ENCODE measurements at regions not wholly inside any gene's neighbourhood (a gene's known extent, or its start where the extent isn't known, plus 50 kb on each side); places are given as distances from the start of the nearest gene placed in this dataset.

DNA sequence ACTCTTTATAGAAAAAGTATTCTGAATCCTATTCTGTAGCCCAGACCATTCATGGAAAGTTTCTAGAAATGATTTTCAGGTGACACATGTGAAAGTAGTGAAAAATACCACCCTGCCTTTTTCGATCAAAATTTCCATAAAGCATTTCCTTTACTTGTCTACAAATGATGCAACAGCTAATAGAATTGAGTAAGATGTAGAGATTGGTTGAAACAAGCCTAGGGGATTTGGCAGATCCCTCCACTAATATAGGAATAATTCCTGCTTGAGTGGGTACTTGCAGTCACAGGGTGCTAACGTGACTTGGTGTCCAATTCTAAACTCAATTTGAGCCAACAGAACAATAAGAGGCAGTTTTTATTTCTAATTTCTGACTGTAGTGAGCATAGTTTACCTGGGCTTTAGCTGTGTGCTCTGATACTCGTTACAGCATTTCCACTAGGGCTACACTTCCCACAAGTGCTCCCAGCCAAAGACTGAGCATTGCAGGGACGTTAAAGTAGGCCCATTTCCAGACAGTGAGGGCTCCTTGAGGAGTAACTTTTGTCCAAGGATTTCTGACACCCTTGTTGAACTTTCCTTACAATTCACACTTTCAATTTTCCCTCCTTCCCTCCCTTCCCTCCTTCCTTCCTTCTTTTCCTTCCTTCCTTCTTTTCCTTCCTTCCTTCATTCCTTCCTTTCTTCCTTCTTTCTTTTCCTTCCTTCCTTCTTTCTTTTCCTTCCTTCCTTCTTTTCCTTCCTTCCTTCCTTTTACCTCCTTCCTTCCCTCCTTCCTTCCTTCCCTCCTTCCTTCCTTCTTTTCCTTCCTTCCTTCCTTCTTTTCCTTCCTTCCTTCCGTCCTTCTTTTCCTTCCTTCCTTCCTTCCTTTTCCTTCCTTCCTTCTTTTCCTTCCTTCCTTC is 53.9 kb upstream of the TP63 start:
- Mint-ChIP-seq H3K36me3 (no peaks in the 10 kb centered on the region), H3K4me3 (no peak overlapping the region), H3K27ac (no peak overlapping the region), H3K4me1 (no peaks in the 10 kb centered on the region), H3K9me3 (peaks cover 4 to 19% (median 8%) of the 10 kb centered on the region in 7 donors), H3K27me3 (ENCODE audit: low read depth in 3 of 3) (no peaks in the 10 kb centered on the region)
- WGBS (ENCODE audit: insufficient coverage): 89% methylated on average over 2 of the region's 5 CpGs
- DNase-seq: no peak
- no peaks in the 10 kb centered on the region for H4K20me1 ChIP-seq (ENCODE audit: insufficient read depth, low read length)
- peaks cover 3 to 13% of the 10 kb centered on the region in 2 donors for H3K9me3 ChIP-seq (replicated peaks in 1 of 2; ENCODE audit: control insufficient read depth in 1 of 2, insufficient read depth in 1 of 2, low read length in 2 of 2)
- no peaks in the 10 kb centered on the region for H3K79me2 ChIP-seq (ENCODE audit: insufficient read depth, low read length)
- H3K36me3 ChIP-seq (replicated peaks in 1 of 2; ENCODE audit: control insufficient read depth in 1 of 2, insufficient read depth in 2 of 2, low read length in 2 of 2): no peaks in the 10 kb centered on the region
- TF ChIP-seq, protein P1, sequence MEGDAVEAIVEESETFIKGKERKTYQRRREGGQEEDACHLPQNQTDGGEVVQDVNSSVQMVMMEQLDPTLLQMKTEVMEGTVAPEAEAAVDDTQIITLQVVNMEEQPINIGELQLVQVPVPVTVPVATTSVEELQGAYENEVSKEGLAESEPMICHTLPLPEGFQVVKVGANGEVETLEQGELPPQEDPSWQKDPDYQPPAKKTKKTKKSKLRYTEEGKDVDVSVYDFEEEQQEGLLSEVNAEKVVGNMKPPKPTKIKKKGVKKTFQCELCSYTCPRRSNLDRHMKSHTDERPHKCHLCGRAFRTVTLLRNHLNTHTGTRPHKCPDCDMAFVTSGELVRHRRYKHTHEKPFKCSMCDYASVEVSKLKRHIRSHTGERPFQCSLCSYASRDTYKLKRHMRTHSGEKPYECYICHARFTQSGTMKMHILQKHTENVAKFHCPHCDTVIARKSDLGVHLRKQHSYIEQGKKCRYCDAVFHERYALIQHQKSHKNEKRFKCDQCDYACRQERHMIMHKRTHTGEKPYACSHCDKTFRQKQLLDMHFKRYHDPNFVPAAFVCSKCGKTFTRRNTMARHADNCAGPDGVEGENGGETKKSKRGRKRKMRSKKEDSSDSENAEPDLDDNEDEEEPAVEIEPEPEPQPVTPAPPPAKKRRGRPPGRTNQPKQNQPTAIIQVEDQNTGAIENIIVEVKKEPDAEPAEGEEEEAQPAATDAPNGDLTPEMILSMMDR (IDR thresholded peaks at IDR 0.05): no peak
- no peak overlapping the region for H3K9ac ChIP-seq (ENCODE audit: insufficient read depth, low read length, poor library complexity, severe bottlenecking)
- no peak overlapping the region for H2AFZ ChIP-seq (ENCODE audit: insufficient read depth, low read depth, low read length, poor library complexity, severe bottlenecking)
- H3K4me3 ChIP-seq (replicated peaks in 1 of 3; ENCODE audit: low read depth in 2 of 3, low read length in 3 of 3): no peak overlapping the region
- no peaks in the 10 kb centered on the region for H3K27me3 ChIP-seq (ENCODE audit: control insufficient read depth in 2 of 2, insufficient read depth in 2 of 2, low read length in 2 of 2)
- no peak overlapping the region for H3K27ac ChIP-seq (ENCODE audit: low read depth in 1 of 2, low read length in 2 of 2)
- H3K4me2 ChIP-seq (replicated peaks; ENCODE audit: extremely low read depth, low read length, poor library complexity, severe bottlenecking): no peak overlapping the region
- intact Hi-C loops (cut with micrococcal nuclease): no loop called here
- no peaks in the 10 kb centered on the region for H3K4me1 ChIP-seq (ENCODE audit: control insufficient read depth in 1 of 2, insufficient read depth in 2 of 2, low read length in 2 of 2)

DNA sequence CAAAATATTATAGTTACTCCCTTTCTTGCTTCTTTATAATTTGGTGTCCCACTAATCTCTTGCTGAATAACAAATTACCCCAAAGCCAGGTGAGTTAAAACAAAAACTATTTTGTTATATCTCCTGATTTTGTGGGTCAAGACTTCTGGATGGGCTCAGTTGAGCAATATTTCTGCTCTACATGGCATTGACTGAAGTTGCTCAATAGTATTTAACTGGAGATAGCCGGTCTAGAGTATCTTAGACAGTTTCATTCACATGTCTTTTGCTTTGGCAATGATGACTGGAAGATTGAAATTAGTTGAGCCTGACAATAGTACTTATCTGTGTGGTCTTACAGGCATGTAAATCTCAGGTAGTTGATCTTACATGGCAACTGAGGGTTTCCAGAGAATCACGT is 51.0 kb upstream of the TP63 start:
- Histone ChIP-seq H4K20me1 (ENCODE audit: insufficient read depth, low read length) (no peaks in the 10 kb centered on the region), H3K36me3 (replicated peaks in 1 of 2; ENCODE audit: control insufficient read depth in 1 of 2, insufficient read depth in 2 of 2, low read length in 2 of 2) (no peaks in the 10 kb centered on the region), H3K9ac (ENCODE audit: insufficient read depth, low read length, poor library complexity, severe bottlenecking) (no peak overlapping the region), H2AFZ (ENCODE audit: insufficient read depth, low read depth, low read length, poor library complexity, severe bottlenecking) (no peak overlapping the region), H3K4me2 (replicated peaks; ENCODE audit: extremely low read depth, low read length, poor library complexity, severe bottlenecking) (no peak overlapping the region), H3K79me2 (ENCODE audit: insufficient read depth, low read length) (no peaks in the 10 kb centered on the region), H3K4me3 (replicated peaks in 1 of 3; ENCODE audit: low read depth in 2 of 3, low read length in 3 of 3) (no peak overlapping the region), H3K27ac (ENCODE audit: low read depth in 1 of 2, low read length in 2 of 2) (no peak overlapping the region), H3K27me3 (ENCODE audit: control insufficient read depth in 2 of 2, insufficient read depth in 2 of 2, low read length in 2 of 2) (no peaks in the 10 kb centered on the region), H3K9me3 (replicated peaks in 1 of 2; ENCODE audit: control insufficient read depth in 1 of 2, insufficient read depth in 1 of 2, low read length in 2 of 2) (peaks cover 3 to 13% of the 10 kb centered on the region in 2 donors), H3K4me1 (ENCODE audit: control insufficient read depth in 1 of 2, insufficient read depth in 2 of 2, low read length in 2 of 2) (no peaks in the 10 kb centered on the region)
- no peak overlapping the region for H3K27ac Mint-ChIP-seq
- H3K4me3 Mint-ChIP-seq: no peak overlapping the region
- TF ChIP-seq, protein P1 (IDR thresholded peaks at IDR 0.05): no peak
- intact Hi-C loops (cut with micrococcal nuclease): no loop called here
- no peak for DNase-seq
- H3K4me1 Mint-ChIP-seq: no peaks in the 10 kb centered on the region
- peaks cover 4 to 22% (median 8%) of the 10 kb centered on the region in 7 donors for H3K9me3 Mint-ChIP-seq
- no peaks in the 10 kb centered on the region for H3K36me3 Mint-ChIP-seq
- WGBS (ENCODE audit: insufficient coverage): 86% methylated on average over 1 of the region's 2 CpGs
- no peaks in the 10 kb centered on the region for H3K27me3 Mint-ChIP-seq (ENCODE audit: low read depth in 3 of 3)
